Progenitor cell of endocrine pancreas (in vitro differentiated cells): ENCODE measurements at regions not wholly inside any gene's neighbourhood (a gene's known extent, or its start where the extent isn't known, plus 50 kb on each side); places are given as distances from the start of the nearest gene placed in this dataset.
"Not testable (repeated sequence)": the region's sequence is repeated elsewhere in the genome, so short reads cannot be mapped to it uniquely, and the experiment has no call there.

Experiments used
- DNase-seq: peaks from one replicate; pipeline ENCODE4 v3.0.0; 2021; ENCODE audit warnings: low spot score; ENCODE audit not compliant: unreplicated experiment
- H3K27ac Mint-ChIP-seq: 2 replicates; pipeline ENCODE4 v1.8.0; 2021; ENCODE audit warnings: mild to moderate bottlenecking, moderate library complexity, mixed read lengths
- H3K27me3 Mint-ChIP-seq: 2 replicates; pipeline ENCODE4 v1.8.0; 2021; ENCODE audit warnings: mixed read lengths
- H3K36me3 Mint-ChIP-seq: 2 replicates; pipeline ENCODE4 v1.8.0; 2022; ENCODE audit warnings: mixed read lengths; ENCODE audit not compliant: insufficient read depth
- H3K4me1 Mint-ChIP-seq: 2 replicates; pipeline ENCODE4 v1.8.0; 2021; ENCODE audit warnings: low read depth, mixed read lengths
- H3K4me3 Mint-ChIP-seq: 2 replicates; pipeline ENCODE4 v1.8.0; 2021; ENCODE audit warnings: low read depth, mild to moderate bottlenecking, moderate library complexity, mixed read lengths
- H3K9me3 Mint-ChIP-seq: 2 replicates; pipeline ENCODE4 v1.8.0; 2021; ENCODE audit warnings: low read depth, mixed read lengths
- TF ChIP-seq, protein P1 (sequence below): fragments of 200-600 bp; sonication (generic); IDR thresholded peaks from one replicate; pipeline ENCODE4 v1.5.0; 2021; ENCODE audit warnings: antibody characterized with exemption, mild to moderate bottlenecking; ENCODE audit not compliant: unreplicated experiment

DNA sequence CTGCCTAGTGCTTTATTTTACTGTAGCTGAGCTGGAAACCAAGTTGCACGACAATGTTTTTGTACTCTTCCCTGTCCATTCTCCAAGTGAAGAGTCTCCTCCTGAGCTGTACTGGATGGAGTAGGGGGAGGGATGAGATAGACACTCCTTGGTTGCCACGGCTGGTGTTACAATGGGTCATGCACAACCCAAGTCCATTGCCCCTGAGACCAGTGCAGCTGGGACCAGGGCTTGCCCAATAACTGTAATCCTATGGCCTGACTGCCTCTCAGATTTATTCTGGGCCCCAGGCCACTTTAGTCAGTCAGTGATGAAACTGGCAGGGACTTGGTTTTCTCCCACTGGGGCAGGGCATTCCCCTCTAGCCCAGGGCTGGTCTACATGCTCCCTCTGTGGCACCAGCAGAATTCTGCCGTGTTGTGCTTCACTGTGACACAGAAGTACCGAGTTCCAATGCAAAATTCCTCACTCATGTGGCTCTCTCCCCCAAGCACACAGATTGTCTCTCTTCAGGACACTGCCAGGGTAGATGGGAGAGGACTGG lies 203.3 kb upstream of the PCDH18 start:
- TF ChIP-seq, protein P1, sequence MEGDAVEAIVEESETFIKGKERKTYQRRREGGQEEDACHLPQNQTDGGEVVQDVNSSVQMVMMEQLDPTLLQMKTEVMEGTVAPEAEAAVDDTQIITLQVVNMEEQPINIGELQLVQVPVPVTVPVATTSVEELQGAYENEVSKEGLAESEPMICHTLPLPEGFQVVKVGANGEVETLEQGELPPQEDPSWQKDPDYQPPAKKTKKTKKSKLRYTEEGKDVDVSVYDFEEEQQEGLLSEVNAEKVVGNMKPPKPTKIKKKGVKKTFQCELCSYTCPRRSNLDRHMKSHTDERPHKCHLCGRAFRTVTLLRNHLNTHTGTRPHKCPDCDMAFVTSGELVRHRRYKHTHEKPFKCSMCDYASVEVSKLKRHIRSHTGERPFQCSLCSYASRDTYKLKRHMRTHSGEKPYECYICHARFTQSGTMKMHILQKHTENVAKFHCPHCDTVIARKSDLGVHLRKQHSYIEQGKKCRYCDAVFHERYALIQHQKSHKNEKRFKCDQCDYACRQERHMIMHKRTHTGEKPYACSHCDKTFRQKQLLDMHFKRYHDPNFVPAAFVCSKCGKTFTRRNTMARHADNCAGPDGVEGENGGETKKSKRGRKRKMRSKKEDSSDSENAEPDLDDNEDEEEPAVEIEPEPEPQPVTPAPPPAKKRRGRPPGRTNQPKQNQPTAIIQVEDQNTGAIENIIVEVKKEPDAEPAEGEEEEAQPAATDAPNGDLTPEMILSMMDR = no peak
- no peak for DNase-seq
- no peaks in the 10 kb centered on the region for H3K4me1 Mint-ChIP-seq
- H3K27me3 Mint-ChIP-seq = no peaks in the 10 kb centered on the region
- H3K4me3 Mint-ChIP-seq = no peak overlapping the region
- H3K36me3 Mint-ChIP-seq = no peaks in the 10 kb centered on the region
- H3K27ac Mint-ChIP-seq = no peak overlapping the region
- H3K9me3 Mint-ChIP-seq = peaks cover 7% of the 10 kb centered on the region

DNA sequence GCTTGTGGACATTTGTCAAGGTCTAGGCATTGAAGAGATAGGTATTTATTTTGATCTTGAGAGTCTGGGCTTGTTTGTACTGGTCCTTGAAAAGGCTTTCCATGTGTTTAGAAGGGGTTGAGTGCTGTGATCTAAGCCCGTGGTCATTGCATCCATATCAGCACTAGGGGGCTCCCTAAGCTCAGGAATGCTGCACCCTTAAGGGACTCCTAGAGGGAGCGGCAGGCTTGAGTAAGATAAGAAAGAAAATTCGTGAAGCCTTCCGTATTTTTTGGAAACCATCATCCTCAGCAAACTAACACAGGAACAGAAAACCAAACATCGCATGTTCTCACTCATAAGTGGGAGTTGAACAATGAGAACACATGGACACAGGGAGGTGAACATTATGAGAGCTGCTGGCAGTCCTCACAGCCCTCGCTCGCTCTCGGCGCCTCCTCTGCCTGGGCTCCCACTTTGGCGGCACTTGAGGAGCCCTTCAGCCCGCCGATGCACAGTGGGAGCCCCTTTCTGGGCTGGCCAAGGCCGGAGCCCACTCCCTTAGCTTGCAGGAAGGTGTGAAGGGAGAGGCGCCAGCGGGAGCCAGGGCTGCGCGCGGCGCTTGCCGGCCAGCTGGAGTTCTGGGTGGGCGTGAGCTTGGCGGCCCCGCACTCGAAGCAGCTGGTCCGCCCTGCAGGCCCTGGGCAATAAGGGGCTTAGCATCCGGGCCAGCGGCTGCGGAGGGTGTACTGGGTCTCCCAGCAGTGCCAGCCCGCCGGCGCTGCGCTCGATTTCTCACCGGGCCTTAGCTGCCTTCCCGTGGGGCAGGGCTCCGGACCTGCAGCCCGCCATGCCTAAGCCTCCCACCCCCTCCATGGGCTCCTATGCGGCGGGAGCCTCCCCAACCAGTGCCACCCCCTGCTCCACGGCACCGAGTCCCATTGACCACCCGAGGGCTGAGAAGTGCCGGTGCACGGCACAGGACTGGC lies 201.2 kb upstream of the PCDH18 start:
- not testable (repeated sequence) for H3K4me3 Mint-ChIP-seq, H3K9me3 Mint-ChIP-seq, H3K36me3 Mint-ChIP-seq, H3K27me3 Mint-ChIP-seq, H3K4me1 Mint-ChIP-seq, H3K27ac Mint-ChIP-seq, DNase-seq
- TF ChIP-seq, protein P1 = peak; percentile 22

DNA sequence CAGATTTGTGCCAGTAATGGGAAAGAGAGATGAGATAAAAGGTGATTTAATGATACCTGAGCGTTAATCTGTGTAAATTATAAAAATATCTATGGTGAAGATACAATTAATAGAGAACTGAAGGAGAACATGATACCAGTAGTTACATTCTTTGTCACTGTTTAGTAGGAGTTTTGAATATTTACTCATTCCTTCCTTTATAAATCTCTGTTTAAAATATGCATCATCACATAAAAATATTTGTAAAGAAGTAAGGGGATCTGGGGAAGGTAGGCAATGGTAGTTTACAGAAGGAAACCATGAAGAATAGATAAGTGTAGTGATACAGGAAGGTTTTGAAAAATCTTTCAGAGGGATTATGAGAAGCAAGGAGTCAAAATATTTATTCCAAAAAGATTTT lies 190.6 kb upstream of the PCDH18 start:
- DNase-seq = no peak
- Mint-ChIP-seq H3K4me1 (no peaks in the 10 kb centered on the region), H3K27me3 (no peaks in the 10 kb centered on the region), H3K9me3 (peaks cover 6% of the 10 kb centered on the region), H3K27ac (no peak overlapping the region), H3K36me3 (no peaks in the 10 kb centered on the region), H3K4me3 (no peak overlapping the region)
- TF ChIP-seq, protein P1 = no peak

DNA sequence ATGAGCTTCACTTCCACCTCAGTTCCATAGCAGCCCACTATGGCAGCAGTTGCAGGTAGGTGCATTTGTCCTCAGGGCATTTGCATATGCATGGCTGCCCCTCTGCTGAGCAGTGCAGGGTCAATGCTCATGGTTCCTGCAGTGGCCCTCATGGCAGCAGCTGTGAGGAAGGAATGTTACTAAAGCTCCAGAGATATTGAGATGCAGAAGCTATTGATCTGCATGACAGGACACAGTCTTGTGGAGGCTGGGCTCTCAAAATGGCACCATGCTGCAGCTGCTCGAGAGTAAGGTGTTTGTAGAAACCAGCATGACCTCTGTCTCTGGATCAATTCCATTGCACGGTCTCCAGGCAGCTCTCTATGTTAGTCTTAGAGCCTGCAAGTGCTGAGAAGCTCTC lies 179.2 kb upstream of the PCDH18 start:
- H3K4me1 Mint-ChIP-seq = no peaks in the 10 kb centered on the region
- H3K36me3 Mint-ChIP-seq = no peaks in the 10 kb centered on the region
- no peak overlapping the region for H3K4me3 Mint-ChIP-seq
- TF ChIP-seq, protein P1 = no peak
- H3K27me3 Mint-ChIP-seq = no peaks in the 10 kb centered on the region
- no peaks in the 10 kb centered on the region for H3K9me3 Mint-ChIP-seq
- H3K27ac Mint-ChIP-seq = no peak overlapping the region
- no peak for DNase-seq

DNA sequence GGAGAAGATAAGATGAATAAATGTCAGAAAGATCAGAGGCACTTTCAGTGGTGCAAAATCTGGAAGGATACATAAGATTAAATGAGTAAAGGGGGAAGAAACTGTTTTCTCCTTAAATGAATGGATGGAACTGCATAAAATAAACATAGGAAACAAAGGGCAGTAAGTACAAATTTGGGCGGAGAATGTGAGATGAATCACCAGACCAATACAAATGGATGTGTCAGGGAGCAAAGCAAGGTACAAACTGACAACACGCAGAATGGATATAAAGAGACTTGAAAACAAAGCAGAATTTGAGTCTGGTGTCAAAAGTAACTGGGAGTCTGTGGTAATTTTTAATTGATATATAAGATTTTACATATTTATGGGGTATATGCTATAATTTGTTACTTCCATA lies 175.3 kb upstream of the PCDH18 start:
- no peaks in the 10 kb centered on the region for H3K36me3 Mint-ChIP-seq
- H3K27ac Mint-ChIP-seq = no peak overlapping the region
- H3K27me3 Mint-ChIP-seq = no peaks in the 10 kb centered on the region
- no peak for DNase-seq
- H3K9me3 Mint-ChIP-seq = no peaks in the 10 kb centered on the region
- H3K4me3 Mint-ChIP-seq = no peak overlapping the region
- TF ChIP-seq, protein P1 = no peak
- H3K4me1 Mint-ChIP-seq = no peaks in the 10 kb centered on the region
